Ovary (tissue), 3 donors: ENCODE measurements at regions not wholly inside any gene's neighbourhood (a gene's known extent, or its start where the extent isn't known, plus 50 kb on each side); places are given as distances from the start of the nearest gene placed in this dataset.

Experiments
- CTCF ChIP-seq, 3 donors: fragments of 450-650 bp in 2 of 3; fragments of 200-600 bp in 1 of 3; IDR thresholded peaks; one replicate each; pipeline versions ENCODE4 v1.5.1 to v1.8.0; 2016 to 2022; ENCODE audit warnings: antibody characterized with exemption in 3 of 3, mild to moderate bottlenecking in 1 of 3
- POLR2A ChIP-seq: fragments of 450-650 bp; IDR thresholded peaks from one replicate; pipeline ENCODE4 v1.6.1; 2017; ENCODE audit warnings: antibody characterized with exemption, mild to moderate bottlenecking, moderate library complexity
- donor health status: DM: no; HTN: no; CAD: no.

DNA sequence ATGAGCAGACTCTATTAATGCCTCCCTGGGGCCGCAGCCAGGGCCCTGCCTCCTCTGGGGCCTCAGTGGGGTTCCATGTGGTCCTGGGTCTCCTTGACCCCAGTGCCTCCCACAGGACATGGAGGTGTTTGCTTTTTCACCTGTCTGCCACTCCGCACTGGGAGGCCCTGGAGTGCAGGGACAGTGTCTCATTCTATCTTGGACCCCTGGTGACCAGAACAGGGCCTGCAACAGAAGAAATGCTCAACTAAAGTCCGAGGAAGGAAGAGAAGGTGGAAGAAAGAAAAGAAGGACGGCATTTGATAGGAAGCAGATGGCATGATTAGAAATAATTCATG is 243.2 kb downstream of the CDK5RAP2 start:
- TF ChIP-seq POLR2A: no peak
- TF ChIP-seq CTCF (IDR thresholded peaks at IDR 0.05): no peak
